ENCODE measurements at regions not wholly inside any gene's neighbourhood (a gene's known extent, or its start where the extent isn't known, plus 50 kb on each side); places are given as distances from the start of the nearest gene placed in this dataset.
"Not testable (repeated sequence)": the region's sequence is repeated elsewhere in the genome, so short reads cannot be mapped to it uniquely, and the experiment has no call there.

- DNase-seq = not testable (repeated sequence)
These were observed 102.8 kb upstream of the GAS1 start for GRCh38 chr9:87049929-87050608.

GRCh38 chr9:87054999-87055686 lies 107.8 kb upstream of the GAS1 start:
- DNase-seq = no peak

- DNase-seq = no peak
These were observed 112.5 kb upstream of the GAS1 start for GRCh38 chr9:87059772-87060171.

- DNase-seq = no peak
These were observed 115.4 kb upstream of the GAS1 start for GRCh38 chr9:87062746-87063145.

- no peak for DNase-seq
These were observed 115.9 kb upstream of the GAS1 start for GRCh38 chr9:87063246-87063645.

- no peak for DNase-seq
These were observed 116.6 kb upstream of the GAS1 start for GRCh38 chr9:87063871-87064270.

GRCh38 chr9:87064311-87064710 lies 117.0 kb upstream of the GAS1 start:
- no peak for DNase-seq

- no peak for DNase-seq
These were observed 118.7 kb upstream of the GAS1 start for GRCh38 chr9:87065981-87066380.

- no peak for DNase-seq
These were observed 120.1 kb upstream of the GAS1 start for GRCh38 chr9:87067426-87067825.

GRCh38 chr9:87068177-87068840 lies 121.0 kb upstream of the GAS1 start:
- no peak for DNase-seq

- no peak for DNase-seq
These were observed 122.4 kb upstream of the GAS1 start for GRCh38 chr9:87069690-87070089.

GRCh38 chr9:87070336-87070735 lies 123.0 kb upstream of the GAS1 start:
- no peak for DNase-seq

- no peak for DNase-seq
These were observed 124.2 kb upstream of the GAS1 start for GRCh38 chr9:87071473-87071872.

- DNase-seq = no peak
These were observed 126.4 kb upstream of the GAS1 start for GRCh38 chr9:87073692-87074091.

- DNase-seq = no peak
These were observed 128.2 kb upstream of the GAS1 start for GRCh38 chr9:87075537-87075936.

GRCh38 chr9:87076825-87077224 lies 129.5 kb upstream of the GAS1 start:
- DNase-seq = no peak

- DNase-seq = no peak
These were observed 130.7 kb upstream of the GAS1 start for GRCh38 chr9:87077986-87078385.

GRCh38 chr9:87080512-87081264 lies 133.4 kb upstream of the GAS1 start:
- no peak for DNase-seq

- no peak for DNase-seq
These were observed 134.2 kb upstream of the GAS1 start for GRCh38 chr9:87081503-87081902.

GRCh38 chr9:87083986-87084385 lies 136.7 kb upstream of the GAS1 start:
- no peak for DNase-seq

- no peak for DNase-seq
These were observed 137.1 kb upstream of the GAS1 start for GRCh38 chr9:87084407-87084806.

GRCh38 chr9:87085073-87085472 lies 137.8 kb upstream of the GAS1 start:
- no peak for DNase-seq

- DNase-seq = no peak
These were observed 138.2 kb upstream of the GAS1 start for GRCh38 chr9:87085521-87085920.

All from CD4-positive, alpha-beta T cell treated with Interleukin-1 beta for 1 hour (primary cell).